CD14-positive monocyte (primary cell): ENCODE measurements at regions not wholly inside any gene's neighbourhood (a gene's known extent, or its start where the extent isn't known, plus 50 kb on each side); places are given as distances from the start of the nearest gene placed in this dataset.

Source experiments
- DNase-seq, 3 donors: peaks; one replicate each; pipeline ENCODE4 v3.0.0-alpha.2; 2011 to 2022
- H2AFZ ChIP-seq: 2 replicates; pipeline ENCODE4 v1.6.0; 2012; ENCODE audit warnings: mild to moderate bottlenecking, low read depth, low read length, inconsistent platforms; ENCODE audit not compliant: insufficient read depth, poor library complexity, severe bottlenecking
- H3K27ac ChIP-seq, 2 donors: 1 replicate in 1 of 2; 2 replicates in 1 of 2; pipeline ENCODE4 v1.5.1; 2012 to 2013; ENCODE audit warnings: low read length in 2 of 2, control low read depth in 1 of 2, inconsistent platforms in 1 of 2, low read depth in 1 of 2, mild to moderate bottlenecking in 1 of 2
- H3K27me3 ChIP-seq, 2 donors: one replicate each; pipeline versions ENCODE4 v1.6.0 to v1.6.1; 2011 to 2013; ENCODE audit warnings: low read length in 2 of 2; ENCODE audit not compliant: control insufficient read depth in 2 of 2, insufficient read depth in 2 of 2
- H3K36me3 ChIP-seq, 2 donors: replicated peaks in 1 of 2; 1 replicate in 1 of 2; 2 replicates in 1 of 2; pipeline versions ENCODE4 v1.5.1 to v1.6.1; 2012 to 2013; ENCODE audit warnings: low read length in 2 of 2, control low read depth in 1 of 2, inconsistent platforms in 1 of 2, mild to moderate bottlenecking in 1 of 2; ENCODE audit not compliant: insufficient read depth in 2 of 2, control insufficient read depth in 1 of 2
- H3K4me1 ChIP-seq, 2 donors: 1 replicate in 1 of 2; 2 replicates in 1 of 2; pipeline versions ENCODE4 v1.5.1 to v1.6.1; 2012 to 2013; ENCODE audit warnings: low read length in 2 of 2, control low read depth in 1 of 2, inconsistent platforms in 1 of 2, mild to moderate bottlenecking in 1 of 2, moderate library complexity in 1 of 2; ENCODE audit not compliant: insufficient read depth in 2 of 2, control insufficient read depth in 1 of 2
- H3K4me2 ChIP-seq: replicated peaks from 2 replicates; pipeline ENCODE3; 2012; ENCODE audit warnings: low read length, moderate library complexity, mild to moderate bottlenecking; ENCODE audit not compliant: poor library complexity, severe bottlenecking; ENCODE audit errors: extremely low read depth
- H3K4me3 ChIP-seq, 3 experiments: fragments of 200-600 bp in 1 of 3; sonication (generic) in 1 of 3; replicated peaks in 1 of 3; 1 replicate in 2 of 3; 2 replicates in 1 of 3; pipeline ENCODE4 v1.5.1; 2011 to 2013; ENCODE audit warnings: low read length in 3 of 3, mild to moderate bottlenecking in 3 of 3, control low read depth in 2 of 3, low read depth in 2 of 3, inconsistent platforms in 1 of 3, moderate library complexity in 1 of 3
- H3K79me2 ChIP-seq: 2 replicates; pipeline ENCODE4 v1.6.0; 2012; ENCODE audit warnings: mild to moderate bottlenecking, control low read depth, inconsistent platforms, low read length, moderate library complexity; ENCODE audit not compliant: insufficient read depth
- H3K9ac ChIP-seq: 2 replicates; pipeline ENCODE4 v1.6.0; 2017; ENCODE audit warnings: low read length, mild to moderate bottlenecking; ENCODE audit not compliant: insufficient read depth, poor library complexity, severe bottlenecking
- H3K9me3 ChIP-seq, 2 donors: replicated peaks in 1 of 2; 1 replicate in 1 of 2; 2 replicates in 1 of 2; pipeline versions ENCODE4 v1.5.1 to v1.6.1; 2012 to 2013; ENCODE audit warnings: low read length in 2 of 2, control low read depth in 1 of 2; ENCODE audit not compliant: control insufficient read depth in 1 of 2, insufficient read depth in 1 of 2
- H4K20me1 ChIP-seq: 2 replicates; pipeline ENCODE4 v1.6.0; 2012; ENCODE audit warnings: mild to moderate bottlenecking, low read length, control low read depth, moderate library complexity; ENCODE audit not compliant: insufficient read depth
- H3K27ac Mint-ChIP-seq, 7 donors: one replicate each; pipeline ENCODE4 v1.8.0; 2020; ENCODE audit warnings: mild to moderate bottlenecking in 7 of 7, mixed read lengths in 7 of 7, moderate library complexity in 6 of 7, inconsistent platforms in 2 of 7
- H3K27me3 Mint-ChIP-seq, 3 donors: one replicate each; pipeline ENCODE4 v1.8.0; 2021 to 2022; ENCODE audit warnings: low read depth in 3 of 3, mild to moderate bottlenecking in 3 of 3, mixed read lengths in 3 of 3, moderate library complexity in 3 of 3, inconsistent platforms in 1 of 3
- H3K36me3 Mint-ChIP-seq, 2 donors: one replicate each; pipeline ENCODE4 v1.8.0; 2020; ENCODE audit warnings: mixed read lengths in 2 of 2, inconsistent platforms in 1 of 2, mild to moderate bottlenecking in 1 of 2
- H3K4me1 Mint-ChIP-seq: one replicate; pipeline ENCODE4 v1.8.0; 2020; ENCODE audit warnings: mild to moderate bottlenecking, mixed read lengths
- H3K4me3 Mint-ChIP-seq, 2 donors: one replicate each; pipeline ENCODE4 v1.8.0; 2020; ENCODE audit warnings: mild to moderate bottlenecking in 2 of 2, mixed read lengths in 2 of 2, moderate library complexity in 1 of 2
- H3K9me3 Mint-ChIP-seq, 7 donors: one replicate each; pipeline ENCODE4 v1.8.0; 2020 to 2022; ENCODE audit warnings: mixed read lengths in 7 of 7, mild to moderate bottlenecking in 6 of 7, moderate library complexity in 6 of 7, inconsistent platforms in 2 of 7
- CTCF ChIP-seq: fragments of 200-600 bp; IDR thresholded peaks from one replicate; pipeline ENCODE4 v1.8.0; 2022; ENCODE audit warnings: antibody characterized with exemption, mild to moderate bottlenecking
- WGBS: methylation state at CpG from one replicate; pipeline ENCODE4 v1.1.5; 2013; ENCODE audit warnings: missing lambda C conversion rate; ENCODE audit not compliant: insufficient coverage; 5-methylcytosine and 5-hydroxymethylcytosine counted together
- intact Hi-C, 2 donors: fragments of 100-400 bp; cut with micrococcal nuclease; formaldehyde crosslinking; loops; one replicate each; pipeline versions ENCODE4 v1.15.0 to v1.15.1; 2023

- Histone ChIP-seq H3K4me2 (no peak overlapping the region), H3K9me3 (no peaks in the 10 kb centered on the region), H3K36me3 (no peaks in the 10 kb centered on the region), H2AFZ (no peak overlapping the region), H3K4me3 (no peak overlapping the region), H3K27me3 (peaks cover 2 to 3% of the 10 kb centered on the region in 2 donors), H4K20me1 (no peaks in the 10 kb centered on the region), H3K4me1 (peaks cover 26 to 27% of the 10 kb centered on the region in 2 donors), H3K27ac (no peak overlapping the region), H3K79me2 (no peaks in the 10 kb centered on the region), H3K9ac (no peak overlapping the region)
- Mint-ChIP-seq H3K9me3 (peaks cover 0 to 2% (median 0%) of the 10 kb centered on the region in 7 donors), H3K36me3 (no peaks in the 10 kb centered on the region), H3K27ac (no peak overlapping the region), H3K27me3 (peaks cover 0 to 16% (median 7%) of the 10 kb centered on the region in 3 donors), H3K4me3 (no peak overlapping the region), H3K4me1 (peaks cover 23% of the 10 kb centered on the region)
- DNase-seq: no peak
- WGBS: 100% methylated on average over 1 of the region's 2 CpGs
- intact Hi-C loops: no loop called here
- TF ChIP-seq CTCF: no peak
Observed at GRCh38 chr10:121071901-121072300, 220.7 kb downstream of the WDR11 start.

- intact Hi-C loops: no loop called here
- Histone ChIP-seq H3K4me3 (no peak overlapping the region), H3K4me2 (no peak overlapping the region), H2AFZ (no peak overlapping the region), H3K36me3 (no peaks in the 10 kb centered on the region), H3K4me1 (peaks cover 31 to 33% of the 10 kb centered on the region in 2 donors), H3K9me3 (no peaks in the 10 kb centered on the region), H3K27ac (no peak overlapping the region), H3K79me2 (no peaks in the 10 kb centered on the region), H3K9ac (no peak overlapping the region), H3K27me3 (peaks cover 2 to 3% of the 10 kb centered on the region in 2 donors), H4K20me1 (no peaks in the 10 kb centered on the region)
- H3K27ac Mint-ChIP-seq: no peak overlapping the region
- WGBS: 100% methylated on average over 1 of the region's 5 CpGs
- DNase-seq: no peak
- H3K9me3 Mint-ChIP-seq: peaks cover 0 to 1% (median 0%) of the 10 kb centered on the region in 7 donors
- H3K36me3 Mint-ChIP-seq: no peaks in the 10 kb centered on the region
- no peak for TF ChIP-seq CTCF
- peaks cover 0 to 14% (median 4%) of the 10 kb centered on the region in 3 donors for H3K27me3 Mint-ChIP-seq
- no peak overlapping the region for H3K4me3 Mint-ChIP-seq
- H3K4me1 Mint-ChIP-seq: peaks cover 28% of the 10 kb centered on the region
Observed at GRCh38 chr10:121073728-121074127, 222.6 kb downstream of the WDR11 start.
